Activated gamma-delta T cell (primary cell): ENCODE measurements at regions not wholly inside any gene's neighbourhood (a gene's known extent, or its start where the extent isn't known, plus 50 kb on each side); places are given as distances from the start of the nearest gene placed in this dataset.

Experiments used
- DNase-seq: peaks from one replicate; lab custom pipeline; 2025; lab: John Stamatoyannopoulos, UW

DNA sequence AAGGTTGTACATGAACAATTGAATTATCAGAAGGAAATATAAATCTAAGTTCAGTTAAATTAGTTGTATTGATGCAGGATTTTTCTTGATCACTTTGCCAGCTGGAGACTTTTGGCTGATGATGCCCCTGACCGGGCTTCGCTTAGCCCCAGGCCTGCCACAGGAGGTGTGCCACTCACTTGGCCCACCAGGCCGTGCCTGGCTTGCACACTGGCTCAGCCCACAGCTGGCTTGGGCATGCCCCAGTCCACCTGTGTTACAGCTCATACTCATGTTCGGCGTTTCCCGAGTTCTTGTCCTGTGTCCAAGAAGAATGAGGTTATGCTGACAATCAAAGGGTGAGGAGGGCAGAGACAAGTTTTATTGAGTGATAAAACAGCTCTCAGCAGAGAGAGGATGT, 773.9 kb upstream of the FANCL start:
- no peak for DNase-seq

DNA sequence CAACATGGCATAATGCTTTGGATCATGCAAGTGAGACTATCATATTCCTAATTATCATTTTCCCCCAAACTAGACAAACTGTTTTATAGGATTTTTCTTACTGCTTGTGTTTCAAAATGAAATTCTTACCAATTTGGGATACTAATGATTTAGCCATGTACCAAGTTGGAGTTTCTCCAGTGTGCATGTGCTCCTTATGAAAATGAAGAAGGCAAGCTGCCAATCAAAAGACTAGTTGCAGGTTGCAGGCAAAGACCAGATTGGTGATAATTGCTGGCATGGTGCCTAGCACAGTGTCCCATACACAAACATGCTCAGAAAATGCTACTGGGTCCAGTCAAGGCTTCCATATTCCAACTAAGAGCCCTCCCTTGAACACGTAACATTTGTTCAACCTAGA, 771.8 kb upstream of the FANCL start:
- no peak for DNase-seq

DNA sequence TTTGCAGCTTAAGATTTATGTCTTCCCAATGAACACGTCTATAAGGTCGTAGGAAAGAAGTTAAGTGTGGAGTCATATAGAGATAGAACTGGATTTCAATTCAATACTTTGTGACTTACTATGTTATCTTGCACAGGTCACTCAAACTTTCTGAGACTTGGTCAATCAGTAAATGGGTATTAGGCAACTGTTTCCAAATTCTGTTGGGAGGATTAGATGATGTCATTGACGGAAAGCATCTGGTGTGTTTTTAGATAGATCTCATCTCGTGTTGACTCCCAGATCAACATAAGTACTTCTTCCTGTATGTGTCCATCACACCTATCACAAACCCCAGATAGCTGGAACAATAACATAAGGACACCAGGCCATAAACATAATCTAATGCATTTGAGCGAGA, 771.1 kb upstream of the FANCL start:
- DNase-seq = no peak

DNA sequence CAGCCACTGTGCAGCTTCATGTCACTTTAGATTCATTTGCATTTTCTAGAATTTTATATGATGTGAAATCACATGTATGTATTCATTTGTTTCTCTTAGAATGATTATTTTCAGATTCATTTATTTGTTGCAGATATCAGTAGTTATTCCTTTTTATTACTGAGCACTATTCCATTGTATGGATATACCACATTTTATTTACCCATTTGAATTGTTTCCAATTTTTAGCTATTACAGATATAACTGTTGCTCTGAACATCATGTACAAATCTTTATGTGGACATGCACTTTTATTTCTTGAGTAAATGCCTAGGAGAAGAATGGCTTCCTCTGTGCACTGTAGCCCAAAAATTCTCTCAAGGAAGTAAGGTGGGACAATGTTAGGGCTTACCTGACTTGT, 767.8 kb upstream of the FANCL start:
- no peak for DNase-seq

DNA sequence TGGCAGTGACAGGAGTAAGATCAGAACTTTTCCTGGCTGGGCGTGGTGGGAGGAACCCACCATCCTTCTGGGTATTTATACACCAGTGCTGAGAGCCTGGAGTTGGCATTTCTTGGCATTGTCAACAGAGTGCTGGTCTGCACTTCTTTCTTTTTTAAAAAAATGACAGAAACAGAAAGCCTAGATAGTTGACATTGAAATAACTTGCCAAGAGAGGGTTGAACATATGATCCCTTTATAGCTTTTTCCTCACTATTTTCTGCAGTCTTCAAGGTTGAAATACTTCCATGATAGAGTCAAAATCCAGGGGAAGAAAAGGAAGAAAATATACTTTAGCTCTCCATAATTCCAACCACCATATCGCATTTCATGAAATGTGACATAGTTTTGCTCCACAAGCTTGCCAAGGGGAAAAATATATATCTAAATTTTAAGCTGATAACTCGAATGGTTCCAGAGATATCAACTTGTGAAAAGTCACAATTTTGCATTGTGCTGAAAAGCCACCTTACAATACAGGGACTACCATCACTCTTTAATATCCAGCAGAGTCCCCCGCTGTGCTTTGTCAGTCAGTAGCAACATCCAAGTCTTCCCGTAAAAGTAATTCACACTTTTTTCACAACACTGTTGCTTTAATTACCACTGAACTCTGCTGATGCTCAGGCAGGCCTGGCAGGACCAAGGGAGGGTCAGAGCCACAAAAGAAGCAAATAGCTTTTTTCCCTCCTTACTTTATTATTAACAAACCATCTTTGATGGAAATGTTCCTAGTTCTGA, 764.9 kb upstream of the FANCL start:
- DNase-seq = no peak

DNA sequence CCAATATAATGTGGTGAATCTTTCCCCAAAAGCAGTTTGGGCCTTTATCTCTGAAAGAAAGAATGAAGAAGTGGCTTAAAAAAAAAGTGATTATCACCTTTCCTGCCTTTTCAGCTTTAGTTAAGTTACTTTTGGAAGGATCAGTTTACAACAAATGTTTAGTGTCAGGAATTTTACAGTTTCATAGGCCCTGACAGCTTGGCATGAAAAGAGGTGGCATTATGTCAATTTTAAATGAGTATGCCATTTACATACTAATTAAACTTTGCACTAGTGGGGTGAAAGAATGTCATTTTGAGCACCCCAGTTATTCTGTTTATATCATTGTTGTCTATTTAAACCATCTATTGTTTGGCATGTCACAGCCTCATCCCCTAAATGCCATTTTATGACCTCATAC, 763.5 kb upstream of the FANCL start:
- DNase-seq = no peak

DNA sequence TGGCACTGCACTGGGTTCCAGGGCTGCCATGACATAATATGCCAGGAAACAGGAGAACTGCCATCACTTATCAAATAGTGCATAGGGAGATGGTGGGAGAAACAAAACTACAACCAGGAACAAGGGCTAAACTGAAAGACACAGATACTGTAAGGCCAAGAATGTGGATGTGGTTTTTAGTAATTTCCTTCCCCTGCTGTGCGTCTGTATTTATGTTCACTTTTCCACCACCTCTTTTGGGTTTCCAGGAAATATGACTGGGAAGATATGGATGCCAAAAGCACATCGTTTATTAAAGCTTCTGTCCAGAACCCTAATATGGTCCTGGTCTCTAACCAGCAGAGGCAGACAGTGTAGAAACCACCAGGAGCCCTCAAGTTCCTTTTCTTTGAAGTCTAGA, 759.7 kb upstream of the FANCL start:
- DNase-seq = no peak

DNA sequence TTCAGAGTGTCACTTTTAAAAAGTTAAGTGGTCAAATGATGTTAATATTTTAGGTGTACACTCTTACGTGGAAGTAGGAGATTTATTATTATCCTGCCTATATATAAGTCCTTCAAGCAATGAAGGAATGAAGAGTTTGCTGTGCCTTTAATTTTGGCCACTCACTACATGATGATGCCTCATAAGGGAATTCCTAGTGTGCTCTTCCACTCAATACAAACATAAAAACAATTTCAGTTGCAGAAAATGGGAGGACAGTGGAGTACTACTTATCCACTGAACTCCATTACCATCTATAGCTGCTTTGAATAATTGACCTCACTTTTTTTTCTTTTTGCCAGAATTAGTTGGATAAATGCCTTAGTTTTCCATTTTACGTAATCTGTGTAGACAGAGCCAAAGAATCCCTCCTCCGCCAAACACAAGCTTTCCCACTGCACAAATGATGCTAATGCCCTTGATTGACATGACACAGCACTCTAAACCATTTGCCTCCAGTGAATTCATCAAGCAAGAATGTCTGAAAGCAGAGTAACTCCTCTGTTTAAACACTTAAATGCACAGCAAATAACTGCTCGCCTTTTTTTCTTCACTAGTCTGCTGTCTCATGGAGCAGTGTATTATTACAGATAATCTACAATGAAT, 751.1 kb upstream of the FANCL start:
- no peak for DNase-seq

DNA sequence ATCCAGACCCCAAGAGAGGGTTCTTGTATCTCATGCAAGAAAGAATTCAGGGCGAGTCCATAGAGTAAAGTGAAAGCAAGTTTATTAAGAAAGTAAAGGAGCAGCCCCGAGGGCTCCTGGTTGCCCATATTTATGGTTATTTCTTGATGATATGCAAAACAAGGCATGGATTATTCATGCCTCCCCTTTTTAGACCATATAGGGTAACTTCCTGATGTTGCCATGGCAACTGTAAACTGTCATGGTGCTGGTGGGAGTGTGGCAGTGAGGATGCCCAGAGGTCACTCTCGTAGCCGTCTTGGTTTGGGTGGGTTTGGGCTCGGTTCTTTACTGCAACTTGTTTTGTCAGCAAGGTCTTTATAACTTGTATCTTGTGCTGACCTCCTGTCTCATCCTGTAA, 750.2 kb upstream of the FANCL start:
- no peak for DNase-seq

DNA sequence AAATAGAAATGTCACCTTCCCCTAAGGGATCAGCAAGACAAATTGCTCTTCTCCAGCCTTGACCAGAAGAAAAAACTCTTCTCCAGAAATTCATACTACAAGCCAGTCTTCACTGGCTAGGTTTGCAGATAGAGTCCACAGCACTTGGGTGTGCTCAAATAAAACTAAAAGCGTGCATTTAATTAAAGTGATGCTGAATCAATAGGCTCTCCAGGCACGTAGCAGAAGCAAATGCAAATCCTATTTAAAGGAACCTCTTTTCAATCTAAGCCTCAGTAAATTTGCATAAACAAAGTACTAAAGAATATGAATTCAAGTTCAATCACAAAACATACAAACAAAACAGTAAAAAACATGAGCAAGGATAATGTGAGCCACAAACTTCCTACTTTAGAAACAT, 744.4 kb upstream of the FANCL start:
- no peak for DNase-seq

DNA sequence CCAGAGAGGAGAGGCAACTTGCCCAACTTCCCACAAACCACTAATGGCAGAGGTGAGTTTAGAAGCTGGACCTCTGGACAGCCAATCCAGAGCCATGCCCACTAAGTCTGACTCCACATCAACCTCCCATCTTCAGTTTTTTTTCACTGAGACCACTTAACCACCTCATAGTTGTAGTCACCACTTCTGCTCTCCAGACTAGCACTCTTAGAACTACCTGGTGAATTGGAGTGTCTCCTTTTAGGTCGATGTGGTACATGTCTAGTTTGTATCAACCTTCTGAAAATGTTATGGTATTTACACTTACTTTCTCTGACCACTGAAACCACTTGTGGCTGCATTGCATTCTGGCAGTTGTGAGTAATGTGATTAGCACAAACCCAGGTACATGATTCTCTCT, 743.6 kb upstream of the FANCL start:
- no peak for DNase-seq

DNA sequence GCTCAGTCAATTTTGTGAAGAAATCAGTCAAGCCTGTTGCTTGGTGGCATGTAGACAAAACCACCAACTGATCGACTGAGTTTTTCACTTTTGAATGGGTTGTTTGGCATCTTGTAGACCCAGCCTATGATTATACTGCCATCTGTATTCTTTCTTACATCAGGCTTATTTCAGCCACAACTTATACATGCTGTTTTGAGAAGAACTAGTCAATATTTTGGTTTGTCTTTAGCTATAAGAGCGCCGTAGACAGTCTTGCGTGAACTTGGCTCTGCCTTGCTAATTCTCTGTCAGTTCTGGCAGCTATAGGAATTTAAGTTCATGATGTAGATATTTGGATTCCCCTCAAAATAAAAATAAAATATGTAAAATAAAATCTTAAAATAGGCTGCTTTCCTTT, 742.0 kb upstream of the FANCL start:
- DNase-seq = no peak

DNA sequence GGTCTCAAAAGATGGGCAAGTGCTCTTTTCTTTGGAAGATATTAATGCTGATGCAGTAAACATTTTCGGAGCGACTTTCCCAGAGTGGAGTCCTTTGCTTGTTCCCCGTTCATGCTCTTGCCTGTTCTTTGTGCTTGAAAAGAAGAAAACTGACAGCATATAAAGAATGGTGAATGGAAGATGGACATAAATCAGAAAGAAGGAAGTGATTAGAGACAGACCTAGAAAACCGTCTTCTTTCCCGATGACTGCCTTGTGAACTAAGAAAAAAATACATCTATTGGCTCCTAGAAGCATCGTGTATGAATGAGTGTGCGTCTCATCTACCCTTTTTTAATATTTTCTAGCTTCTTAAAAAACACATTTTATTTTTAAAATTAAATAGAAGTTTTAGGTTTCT, 740.1 kb upstream of the FANCL start:
- DNase-seq = no peak

DNA sequence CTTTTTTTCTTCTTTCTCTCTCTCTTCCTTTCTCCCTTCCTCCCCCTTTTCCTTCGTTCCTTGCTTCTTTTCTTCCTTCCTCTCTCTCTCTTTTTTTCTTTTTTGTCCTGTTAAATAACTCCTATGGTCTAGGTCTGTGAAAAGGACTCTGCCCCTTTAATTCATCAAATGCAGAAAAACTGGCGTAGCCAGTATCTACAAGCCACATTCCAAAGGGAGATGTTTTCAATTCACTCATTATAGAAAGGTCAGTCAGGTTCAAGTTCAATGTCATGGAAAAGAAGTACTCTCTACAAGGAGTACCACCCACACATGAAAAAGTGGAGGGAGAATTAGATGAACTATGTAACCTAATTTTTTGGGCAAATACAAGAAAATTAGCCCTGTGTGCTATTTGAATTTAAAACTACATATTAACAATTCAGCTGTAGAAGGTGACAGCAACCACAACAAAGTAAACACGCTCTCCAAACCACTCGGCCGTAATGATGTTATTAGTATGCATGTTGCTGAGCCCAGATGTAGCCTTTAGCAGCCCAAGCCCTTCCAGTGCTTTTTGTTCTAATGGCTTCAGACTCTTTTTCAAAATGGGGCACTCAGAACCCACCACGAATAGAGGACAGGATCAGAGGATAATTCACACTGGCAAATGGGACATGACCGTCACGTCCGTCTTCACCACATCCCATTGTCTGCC, 735.4 kb upstream of the FANCL start:
- DNase-seq = no peak

DNA sequence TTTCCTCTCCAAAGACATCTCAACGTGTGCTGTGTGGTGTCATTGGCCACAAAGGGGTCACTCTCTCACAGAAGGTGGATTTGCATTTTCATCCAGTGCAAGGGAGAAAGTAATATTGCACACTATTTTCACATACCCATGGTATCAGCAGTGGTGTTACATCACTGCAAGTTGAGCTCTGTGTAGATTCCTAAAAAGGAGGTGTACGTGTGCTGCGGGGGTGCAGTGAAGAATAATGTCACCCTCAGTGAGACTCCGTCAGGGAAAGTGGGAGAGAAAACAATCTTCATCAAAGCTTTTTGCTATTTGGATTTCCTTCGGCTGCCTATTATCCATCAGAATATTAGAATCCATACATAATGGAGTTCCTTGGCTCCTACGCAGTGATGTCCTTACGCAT, 733.8 kb upstream of the FANCL start:
- no peak for DNase-seq

DNA sequence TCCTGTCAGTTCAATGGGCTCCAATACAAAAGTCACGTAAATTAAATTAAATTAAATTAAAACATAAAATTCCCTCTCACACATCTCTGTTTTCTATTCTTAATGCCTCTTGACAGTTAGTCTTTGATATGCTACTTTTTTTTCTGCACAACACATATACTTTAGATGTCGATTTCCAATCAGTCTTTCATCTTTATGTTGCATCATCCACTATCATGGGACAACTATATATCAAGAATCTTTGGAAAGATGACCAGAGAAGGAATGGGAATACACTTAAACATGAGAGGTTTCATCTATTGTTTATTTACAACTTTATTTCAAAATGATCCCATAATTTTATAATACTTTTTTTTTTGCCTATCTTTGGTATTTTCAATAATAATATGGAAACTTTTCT, 733.3 kb upstream of the FANCL start:
- no peak for DNase-seq

DNA sequence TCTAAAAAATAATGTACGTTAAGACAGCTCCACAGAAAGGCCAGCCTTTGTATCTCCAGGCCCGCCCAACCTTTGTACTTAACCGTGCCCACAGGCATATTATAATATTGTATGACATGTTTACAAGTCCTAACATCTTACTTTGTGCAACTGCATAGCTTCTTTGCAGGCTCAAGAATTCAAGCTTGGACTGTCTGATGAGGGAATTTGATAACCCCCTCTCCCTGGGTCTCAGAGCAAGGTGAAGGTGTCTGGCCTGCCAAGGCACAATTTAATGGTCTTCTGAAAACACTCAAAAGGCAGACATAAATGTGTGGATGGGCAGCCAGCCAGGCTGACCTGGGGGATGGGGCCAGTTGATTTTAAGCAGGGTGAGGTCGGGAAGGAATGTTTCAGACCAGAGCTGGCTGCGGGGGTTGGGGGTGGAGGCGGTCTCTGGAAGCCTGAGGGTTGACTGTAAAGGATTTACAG, 732.7 kb upstream of the FANCL start:
- DNase-seq = no peak

DNA sequence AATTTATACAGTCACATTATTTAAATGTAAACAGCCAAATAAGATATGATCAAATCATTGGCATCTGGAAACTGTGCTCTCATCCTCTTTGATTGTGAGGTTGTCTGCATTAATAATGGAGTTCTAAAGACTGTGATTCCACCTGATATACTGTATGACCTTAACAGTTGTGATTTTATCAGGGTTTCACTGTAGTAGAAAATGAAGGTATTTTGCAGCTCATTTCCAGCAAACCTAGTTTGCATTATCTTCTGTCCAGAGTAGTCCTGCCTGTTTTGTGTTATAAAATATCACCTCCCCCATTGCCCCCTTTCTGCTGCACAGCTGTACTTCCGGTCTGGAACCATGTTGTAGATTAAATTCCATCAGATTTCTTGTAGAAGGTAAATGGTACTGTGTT, 731.6 kb upstream of the FANCL start:
- DNase-seq = no peak

DNA sequence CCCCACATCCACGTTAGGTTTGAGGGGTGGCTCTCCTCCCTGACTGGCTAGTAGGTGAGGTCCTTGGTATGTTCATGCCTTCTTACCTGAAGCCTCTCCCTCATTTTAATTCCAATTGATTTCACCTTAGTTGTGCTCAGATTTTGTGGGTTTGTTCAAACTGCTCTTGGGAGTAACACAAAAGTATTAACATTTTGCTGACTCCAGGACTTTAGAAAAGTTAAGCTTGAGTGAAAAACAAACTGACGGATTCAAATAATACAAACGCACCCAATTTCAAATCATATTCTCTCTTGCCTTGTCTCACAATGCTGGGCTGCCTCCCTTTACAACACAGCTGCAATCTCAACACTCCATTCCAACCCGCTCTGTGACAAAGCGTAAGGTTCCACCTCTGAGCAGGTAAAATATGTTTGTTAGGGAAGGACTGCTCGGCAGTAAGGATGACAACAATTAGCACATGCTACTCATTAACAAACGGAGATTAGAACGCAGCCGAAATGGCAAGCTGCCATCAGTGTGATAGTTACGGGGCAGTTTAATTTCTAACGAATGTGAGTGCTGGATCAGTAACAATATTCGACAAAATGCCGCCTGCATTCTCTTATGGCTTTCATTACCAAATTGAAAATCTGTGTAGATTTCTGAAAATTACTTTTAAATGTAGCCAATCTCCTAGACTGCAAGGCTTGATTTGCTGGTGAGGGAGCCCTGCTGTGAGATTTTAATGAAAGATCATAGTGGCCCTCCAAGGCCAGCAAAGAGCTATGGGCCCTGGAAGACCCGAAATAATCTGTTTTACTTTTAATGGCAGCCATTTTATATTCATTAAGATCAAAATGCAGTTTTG, 730.6 kb upstream of the FANCL start:
- no peak for DNase-seq

DNA sequence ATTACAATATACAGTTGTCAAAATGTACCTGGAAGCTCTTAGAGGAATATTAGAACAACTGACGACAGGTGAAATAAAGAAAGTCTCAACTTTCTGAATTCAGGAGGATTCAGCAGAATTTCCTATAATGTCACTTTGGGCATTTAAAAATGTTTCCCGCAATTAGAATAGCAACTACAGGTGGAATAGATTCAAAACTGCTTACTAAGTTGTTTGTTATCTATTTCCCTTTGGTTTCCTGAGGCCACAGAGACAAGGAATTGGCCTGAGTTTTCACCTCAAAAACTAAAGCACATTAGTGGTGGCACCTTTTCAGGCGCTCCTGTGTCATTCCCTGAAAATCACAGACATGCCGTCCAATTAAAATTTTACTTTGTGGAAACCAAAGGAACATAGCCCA, 729.2 kb upstream of the FANCL start:
- DNase-seq = no peak

DNA sequence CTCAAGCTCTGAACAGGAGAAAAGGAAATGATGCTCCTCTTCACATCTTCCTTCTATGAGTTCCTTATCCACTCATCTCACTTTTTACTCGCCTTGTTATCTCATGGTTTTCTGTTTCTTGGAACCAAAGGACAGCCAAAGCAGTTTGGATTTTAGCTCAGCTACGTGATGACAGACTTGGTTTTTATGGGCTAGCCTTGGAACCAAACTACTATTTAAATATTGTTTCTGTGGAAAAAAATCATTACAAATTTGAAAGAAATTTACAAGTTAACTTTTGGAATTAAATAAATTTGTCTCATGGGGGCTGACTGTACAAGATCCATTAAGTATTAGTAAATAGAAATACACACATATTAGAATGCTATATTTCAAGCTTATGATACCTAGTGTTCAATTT, 727.8 kb upstream of the FANCL start:
- DNase-seq = no peak

DNA sequence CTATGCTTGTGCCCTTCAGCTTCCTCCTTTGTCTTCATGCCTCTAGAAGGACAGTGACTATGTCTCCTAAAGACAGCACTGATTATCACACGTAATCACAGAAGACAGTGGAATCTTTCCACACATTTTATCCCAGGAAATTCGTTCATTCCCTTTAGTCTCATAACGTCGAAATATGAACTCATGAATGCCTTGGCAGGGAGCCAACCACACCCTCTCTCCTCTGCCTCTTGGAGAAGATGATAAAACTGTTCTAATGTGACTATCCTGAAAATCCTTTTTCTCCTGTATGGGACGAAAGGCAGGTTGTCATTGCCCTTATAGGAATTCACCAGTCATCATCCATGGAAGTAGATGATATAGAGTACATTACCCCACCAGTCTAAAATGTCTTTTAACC, 726.6 kb upstream of the FANCL start:
- no peak for DNase-seq
